Keratinocyte (primary cell): ENCODE measurements at regions not wholly inside any gene's neighbourhood (a gene's known extent, or its start where the extent isn't known, plus 50 kb on each side); places are given as distances from the start of the nearest gene placed in this dataset.

Experiments
- DNase-seq: peaks from one replicate; pipeline ENCODE4 v3.0.0-alpha.2; 2011; ENCODE audit warnings: low read depth, missing footprints, low spot score
- FAIRE-seq: peaks from 2 replicates; lab custom pipeline; 2011; peaks lifted over from hg19 to GRCh38; lab: Jason Lieb, UNC
- H2AFZ ChIP-seq: 2 replicates; pipeline ENCODE4 v1.6.0; 2012; ENCODE audit warnings: low read length, control low read depth, inconsistent platforms; ENCODE audit not compliant: control insufficient read depth
- H3K27ac ChIP-seq: 2 replicates; pipeline ENCODE4 v1.5.1; 2011; ENCODE audit warnings: low read length; ENCODE audit not compliant: control insufficient read depth, insufficient read depth
- H3K27me3 ChIP-seq: 3 replicates; pipeline ENCODE4 v1.6.0; 2011; ENCODE audit warnings: low read length; ENCODE audit not compliant: control insufficient read depth, insufficient read depth; ENCODE audit errors: extremely low read depth
- H3K36me3 ChIP-seq, 2 experiments: 2 replicates in 1 of 2; 3 replicates in 1 of 2; pipeline ENCODE4 v1.5.1; 2011; ENCODE audit warnings: low read length in 2 of 2, mild to moderate bottlenecking in 1 of 2; ENCODE audit not compliant: control insufficient read depth in 2 of 2, insufficient read depth in 2 of 2; ENCODE audit errors: extremely low read depth in 1 of 2
- H3K4me1 ChIP-seq: 3 replicates; pipeline ENCODE4 v1.5.1; 2011; ENCODE audit warnings: low read length; ENCODE audit not compliant: control insufficient read depth, insufficient read depth; ENCODE audit errors: extremely low read depth
- H3K4me2 ChIP-seq: 3 replicates; pipeline ENCODE4 v1.6.0; 2011; ENCODE audit warnings: low read depth, low read length; ENCODE audit not compliant: control insufficient read depth, insufficient read depth; ENCODE audit errors: extremely low read depth
- H3K4me3 ChIP-seq, 3 experiments: fragments of 200-600 bp in 1 of 3; sonication (generic) in 1 of 3; 2 replicates in 2 of 3; 3 replicates in 1 of 3; pipeline ENCODE4 v1.5.1; 2011 to 2016; ENCODE audit warnings: low read length in 3 of 3, mild to moderate bottlenecking in 3 of 3, control low read depth in 2 of 3, inconsistent platforms in 1 of 3, low read depth in 1 of 3, mixed read lengths in 1 of 3, mixed run types in 1 of 3, moderate library complexity in 1 of 3; ENCODE audit not compliant: control insufficient read depth in 2 of 3, insufficient read depth in 2 of 3; ENCODE audit errors: extremely low read depth in 1 of 3
- H3K79me2 ChIP-seq: 2 replicates; pipeline ENCODE4 v1.6.0; 2012; ENCODE audit warnings: low read length; ENCODE audit not compliant: control insufficient read depth, insufficient read depth
- H3K9ac ChIP-seq: 3 replicates; pipeline ENCODE4 v1.6.0; 2011; ENCODE audit warnings: low read length; ENCODE audit not compliant: control insufficient read depth, insufficient read depth; ENCODE audit errors: extremely low read depth
- H3K9me1 ChIP-seq: 3 replicates; pipeline ENCODE4 v1.6.0; 2011; ENCODE audit warnings: low read length; ENCODE audit not compliant: control insufficient read depth, insufficient read depth; ENCODE audit errors: extremely low read depth
- H3K9me3 ChIP-seq: 2 replicates; pipeline ENCODE4 v1.5.1; 2012; ENCODE audit warnings: low read depth, low read length; ENCODE audit not compliant: control insufficient read depth
- H4K20me1 ChIP-seq: 3 replicates; pipeline ENCODE4 v1.6.0; 2011; ENCODE audit warnings: low read length; ENCODE audit not compliant: control insufficient read depth, insufficient read depth; ENCODE audit errors: extremely low read depth
- CTCF ChIP-seq, 3 experiments: IDR thresholded peaks in 1 of 3; conservative IDR thresholded peaks in 1 of 3; optimal IDR thresholded peaks in 1 of 3; 2 replicates in 2 of 3; 3 replicates in 1 of 3; pipeline versions ENCODE3 to v1.5.1; 2011; ENCODE audit warnings: low read length in 3 of 3, mild to moderate bottlenecking in 3 of 3, moderate library complexity in 2 of 3, control low read depth in 1 of 3, inconsistent platforms in 1 of 3; ENCODE audit not compliant: insufficient read depth in 2 of 3; ENCODE audit errors: extremely low read depth in 1 of 3
- EZH2 ChIP-seq: IDR thresholded peaks from one replicate; pipeline ENCODE4 v1.6.1; 2012; ENCODE audit warnings: inconsistent platforms, mild to moderate bottlenecking, low read length, moderate library complexity
- dilution Hi-C: fragments of 300-500 bp; cut with MboI; formaldehyde crosslinking; loops from one replicate; pipeline ENCODE4 v1.7.0; 2020; ENCODE audit warnings: low sequenced_read_pairs; ENCODE audit not compliant: extremely low pct_ligation_motif_present

GRCh38 chrX:30488092-30488491 is 89.5 kb downstream of the TASL start:
- DNase-seq = no peak
- TF ChIP-seq CTCF (optimal IDR thresholded peaks at IDR 0.05 in 1 of 3, IDR thresholded peaks at IDR 0.05 in 1 of 3, conservative IDR thresholded peaks at IDR 0.05 in 1 of 3; ENCODE audit: extremely low read depth in 1 of 3, insufficient read depth in 2 of 3, low read length in 3 of 3) (peak in 1 of 3 experiments; percentile 8), EZH2 (no peak)
- no peak overlapping the region for H3K4me3 ChIP-seq
- no peaks in the 10 kb centered on the region for H3K9me3 ChIP-seq
- FAIRE-seq = no peak
- H3K27me3 ChIP-seq = no peaks in the 10 kb centered on the region
- dilution Hi-C loops = no loop called here
- H3K4me2 ChIP-seq = no peak overlapping the region
- no peaks in the 10 kb centered on the region for H4K20me1 ChIP-seq
- H3K36me3 ChIP-seq = no peaks in the 10 kb centered on the region
- H2AFZ ChIP-seq = no peak overlapping the region
- no peaks in the 10 kb centered on the region for H3K9me1 ChIP-seq
- no peak overlapping the region for H3K9ac ChIP-seq
- H3K27ac ChIP-seq = no peak overlapping the region
- H3K4me1 ChIP-seq = no peaks in the 10 kb centered on the region
- H3K79me2 ChIP-seq = no peaks in the 10 kb centered on the region

- H3K27ac ChIP-seq = no peak overlapping the region
- H3K9ac ChIP-seq = no peak overlapping the region
- H3K9me1 ChIP-seq = no peaks in the 10 kb centered on the region
- H3K4me2 ChIP-seq = no peak overlapping the region
- H3K27me3 ChIP-seq = no peaks in the 10 kb centered on the region
- no peaks in the 10 kb centered on the region for H3K9me3 ChIP-seq
- H3K36me3 ChIP-seq = no peaks in the 10 kb centered on the region
- H2AFZ ChIP-seq = no peak overlapping the region
- H3K4me1 ChIP-seq = no peaks in the 10 kb centered on the region
- DNase-seq (no peak), FAIRE-seq (no peak)
- dilution Hi-C loops = no loop called here
- no peak overlapping the region for H3K4me3 ChIP-seq
- H4K20me1 ChIP-seq = no peaks in the 10 kb centered on the region
- TF ChIP-seq EZH2 = no peak
- no peak for TF ChIP-seq CTCF (optimal IDR thresholded peaks at IDR 0.05 in 1 of 3, IDR thresholded peaks at IDR 0.05 in 1 of 3, conservative IDR thresholded peaks at IDR 0.05 in 1 of 3; ENCODE audit: extremely low read depth in 1 of 3, insufficient read depth in 2 of 3, low read length in 3 of 3)
- no peaks in the 10 kb centered on the region for H3K79me2 ChIP-seq
These were observed 93.6 kb downstream of the TASL start for GRCh38 chrX:30483996-30484395.
